ENCODE measurements at regions not wholly inside any gene's neighbourhood (a gene's known extent, or its start where the extent isn't known, plus 50 kb on each side); places are given as distances from the start of the nearest gene placed in this dataset.

- TF ChIP-seq CTCF (conservative IDR thresholded peaks at IDR 0.05) (no peak), ZFX (IDR thresholded peaks at IDR 0.05) (no peak)
Observed at GRCh38 chr7:79927116-79927515, 207.5 kb upstream of the GNAI1 start.

All from C4-2B (cell line).